ENCODE measurements at regions not wholly inside any gene's neighbourhood (a gene's known extent, or its start where the extent isn't known, plus 50 kb on each side); places are given as distances from the start of the nearest gene placed in this dataset.

GRCh38 chr15:38202361-38202760, 50.3 kb upstream of the SPRED1 start:
- POLR2A ChIA-PET = no interaction called here
- TF ChIP-seq CTCF (IDR thresholded peaks at IDR 0.05; ENCODE audit: unreplicated experiment) = no peak
- intact Hi-C loops (cut with micrococcal nuclease) = no loop called here
- Mint-ChIP-seq H3K36me3 (ENCODE audit: insufficient read depth, unreplicated experiment) (no peaks in the 10 kb centered on the region), H3K4me3 (ENCODE audit: unreplicated experiment) (no peak overlapping the region), H3K4me1 (ENCODE audit: insufficient read depth, unreplicated experiment) (peaks cover 2% of the 10 kb centered on the region), H3K27ac (ENCODE audit: low read depth, unreplicated experiment) (no peak overlapping the region), H3K9me3 (ENCODE audit: unreplicated experiment) (no peaks in the 10 kb centered on the region), H3K27me3 (ENCODE audit: insufficient read depth, unreplicated experiment) (no peaks in the 10 kb centered on the region)
- DNase-seq (ENCODE audit: unreplicated experiment) = no peak
- BruUV-seq (replicated peaks) = no TSS peak
- CTCF ChIA-PET = interaction anchor here (0.7 to 0.9 kb wide), 3 partner anchors 15 to 72 kb away, joined by 3 read pairs; no protein-coding TSS in a partner anchor

All from MCF 10A (cell line).